ENCODE measurements at regions not wholly inside any gene's neighbourhood (a gene's known extent, or its start where the extent isn't known, plus 50 kb on each side); places are given as distances from the start of the nearest gene placed in this dataset.

DNA sequence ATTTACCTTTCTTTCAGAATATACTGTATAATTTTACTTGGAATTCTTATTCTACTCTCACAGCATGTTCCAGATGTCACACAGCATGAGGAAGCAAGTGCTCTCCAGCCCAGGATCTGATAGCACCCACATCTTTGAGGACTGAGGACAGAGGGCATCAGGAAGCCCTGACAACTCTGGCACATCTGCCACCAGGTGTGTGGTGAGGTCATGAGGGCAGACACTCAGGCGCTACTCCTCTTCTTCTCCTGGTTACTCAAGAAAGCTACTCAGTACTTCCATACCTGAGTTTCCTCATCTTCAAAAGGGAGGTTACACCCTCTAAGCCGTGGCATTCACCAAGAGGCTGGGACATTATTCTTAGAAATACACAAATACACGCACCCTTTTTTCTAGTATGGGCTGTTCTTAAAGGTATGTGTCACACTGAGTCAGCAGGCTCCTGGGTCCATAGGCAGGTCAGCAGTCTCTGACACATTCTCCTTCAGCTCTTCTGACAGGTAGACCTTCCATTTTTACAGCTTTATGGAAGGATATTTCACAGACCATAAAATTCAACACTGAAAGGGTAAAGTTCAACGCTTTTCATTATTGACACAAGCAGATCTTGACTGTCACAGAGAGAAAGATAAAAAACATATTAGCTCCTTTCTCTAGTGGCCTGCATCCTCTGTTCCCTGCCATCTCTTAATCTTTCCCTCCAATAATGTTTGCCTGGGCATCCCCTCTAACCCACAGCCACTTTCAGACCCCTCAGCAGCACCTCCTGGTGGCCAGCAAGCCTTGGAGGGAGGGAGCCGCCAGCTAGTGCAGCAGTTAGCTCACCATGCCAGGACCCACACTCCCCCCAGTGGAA, 103.2 kb upstream of the TJP1 start:
- H3K36me3 Mint-ChIP-seq (ENCODE audit: insufficient read depth, unreplicated experiment), result no peaks in the 10 kb centered on the region

GRCh38 chr15:29924750-29925149, 102.5 kb upstream of the TJP1 start:
- peaks cover 8% of the 10 kb centered on the region for H3K4me1 Mint-ChIP-seq (ENCODE audit: low read depth, unreplicated experiment)
- H3K9me3 Mint-ChIP-seq (ENCODE audit: low read depth, unreplicated experiment), result no peaks in the 10 kb centered on the region
- H3K4me3 Mint-ChIP-seq (ENCODE audit: low read depth, unreplicated experiment), result no peak overlapping the region
- no peaks in the 10 kb centered on the region for H3K36me3 Mint-ChIP-seq (ENCODE audit: insufficient read depth, unreplicated experiment)
- intact Hi-C loops (cut with micrococcal nuclease; ENCODE audit: unreplicated experiment), result loop anchor here (2.0 to 10.0 kb wide), 3 partner anchors 104 to 250 kb away; no protein-coding TSS in a partner anchor
- H3K27ac Mint-ChIP-seq (ENCODE audit: unreplicated experiment), result no peak overlapping the region
- CTCF ChIA-PET, result interaction anchor here (2.7 kb wide), 1 partner anchor 177 kb away, joined by 12 read pairs; no protein-coding TSS in a partner anchor
- DNase-seq, result peak; percentile 12
- BruUV-seq (replicated peaks), result no TSS peak
- no peaks in the 10 kb centered on the region for H3K27me3 Mint-ChIP-seq (ENCODE audit: unreplicated experiment)
- TF ChIP-seq, protein P1, sequence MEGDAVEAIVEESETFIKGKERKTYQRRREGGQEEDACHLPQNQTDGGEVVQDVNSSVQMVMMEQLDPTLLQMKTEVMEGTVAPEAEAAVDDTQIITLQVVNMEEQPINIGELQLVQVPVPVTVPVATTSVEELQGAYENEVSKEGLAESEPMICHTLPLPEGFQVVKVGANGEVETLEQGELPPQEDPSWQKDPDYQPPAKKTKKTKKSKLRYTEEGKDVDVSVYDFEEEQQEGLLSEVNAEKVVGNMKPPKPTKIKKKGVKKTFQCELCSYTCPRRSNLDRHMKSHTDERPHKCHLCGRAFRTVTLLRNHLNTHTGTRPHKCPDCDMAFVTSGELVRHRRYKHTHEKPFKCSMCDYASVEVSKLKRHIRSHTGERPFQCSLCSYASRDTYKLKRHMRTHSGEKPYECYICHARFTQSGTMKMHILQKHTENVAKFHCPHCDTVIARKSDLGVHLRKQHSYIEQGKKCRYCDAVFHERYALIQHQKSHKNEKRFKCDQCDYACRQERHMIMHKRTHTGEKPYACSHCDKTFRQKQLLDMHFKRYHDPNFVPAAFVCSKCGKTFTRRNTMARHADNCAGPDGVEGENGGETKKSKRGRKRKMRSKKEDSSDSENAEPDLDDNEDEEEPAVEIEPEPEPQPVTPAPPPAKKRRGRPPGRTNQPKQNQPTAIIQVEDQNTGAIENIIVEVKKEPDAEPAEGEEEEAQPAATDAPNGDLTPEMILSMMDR (IDR thresholded peaks at IDR 0.05; ENCODE audit: unreplicated experiment), result no peak

More for the DNA sequence above, 103.2 kb upstream of the TJP1 start:
- intact Hi-C loops (cut with micrococcal nuclease; ENCODE audit: unreplicated experiment), result loop anchor here (2.0 to 10.0 kb wide), 3 partner anchors 105 to 251 kb away; no protein-coding TSS in a partner anchor
- no peaks in the 10 kb centered on the region for H3K9me3 Mint-ChIP-seq (ENCODE audit: low read depth, unreplicated experiment)
- TSS peak; percentile 90 for BruUV-seq (replicated peaks)
- peak overlapping the region; percentile 53 for H3K27ac Mint-ChIP-seq (ENCODE audit: unreplicated experiment)
- TF ChIP-seq, protein P1 (IDR thresholded peaks at IDR 0.05; ENCODE audit: unreplicated experiment), result no peak
- DNase-seq, result peak; percentile 60
- no peaks in the 10 kb centered on the region for H3K27me3 Mint-ChIP-seq (ENCODE audit: unreplicated experiment)
- peaks cover 8% of the 10 kb centered on the region for H3K4me1 Mint-ChIP-seq (ENCODE audit: low read depth, unreplicated experiment)
- CTCF ChIA-PET, result interaction anchor here (0.9 to 2.7 kb wide), 2 partner anchors 11 to 178 kb away, joined by 3 to 12 read pairs; no protein-coding TSS in a partner anchor
- H3K4me3 Mint-ChIP-seq (ENCODE audit: low read depth, unreplicated experiment), result no peak overlapping the region

GRCh38 chr15:29922191-29922590, 99.9 kb upstream of the TJP1 start:
- no TSS peak for BruUV-seq (replicated peaks)
- TF ChIP-seq, protein P1 (IDR thresholded peaks at IDR 0.05; ENCODE audit: unreplicated experiment), result no peak
- DNase-seq, result no peak
- Mint-ChIP-seq H3K9me3 (ENCODE audit: low read depth, unreplicated experiment) (no peaks in the 10 kb centered on the region), H3K27me3 (ENCODE audit: unreplicated experiment) (no peaks in the 10 kb centered on the region), H3K4me1 (ENCODE audit: low read depth, unreplicated experiment) (peaks cover 8% of the 10 kb centered on the region), H3K27ac (ENCODE audit: unreplicated experiment) (no peak overlapping the region), H3K4me3 (ENCODE audit: low read depth, unreplicated experiment) (no peak overlapping the region), H3K36me3 (ENCODE audit: insufficient read depth, unreplicated experiment) (no peaks in the 10 kb centered on the region)
- CTCF ChIA-PET, result no interaction called here
- intact Hi-C loops (cut with micrococcal nuclease; ENCODE audit: unreplicated experiment), result loop anchor here (10.0 kb wide), 1 partner anchor 247 kb away; no protein-coding TSS in a partner anchor

DNA sequence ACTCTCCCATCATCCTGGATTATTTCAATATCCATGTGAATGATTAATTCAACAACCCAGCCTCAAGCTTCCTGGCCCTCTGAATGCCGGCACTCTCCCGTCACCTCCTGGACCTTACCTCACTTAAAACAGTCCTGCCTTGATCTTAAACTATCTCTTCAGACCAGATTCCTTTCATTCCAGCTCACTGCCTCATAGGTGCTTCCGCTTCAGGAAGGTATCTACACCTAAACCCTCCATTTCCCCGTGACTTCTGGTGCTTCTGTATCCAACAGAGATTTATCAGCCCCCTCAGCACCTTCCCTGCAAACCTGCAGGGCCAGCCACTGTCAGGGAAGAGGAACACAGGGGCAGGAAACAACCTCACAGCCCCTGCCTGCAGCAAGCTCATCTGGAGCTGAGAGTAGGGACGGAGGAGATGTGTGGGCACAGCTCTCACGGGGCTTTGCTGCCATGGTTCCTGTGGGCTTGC, 98.9 kb upstream of the TJP1 start:
- Mint-ChIP-seq H3K4me3 (ENCODE audit: low read depth, unreplicated experiment) (peak overlapping the region; percentile 52), H3K27ac (ENCODE audit: unreplicated experiment) (peak overlapping the region; percentile 67), H3K9me3 (ENCODE audit: low read depth, unreplicated experiment) (no peaks in the 10 kb centered on the region), H3K27me3 (ENCODE audit: unreplicated experiment) (no peaks in the 10 kb centered on the region), H3K36me3 (ENCODE audit: insufficient read depth, unreplicated experiment) (no peaks in the 10 kb centered on the region), H3K4me1 (ENCODE audit: low read depth, unreplicated experiment) (peaks cover 8% of the 10 kb centered on the region)
- DNase-seq, result peak; percentile 24
- CTCF ChIA-PET, result interaction anchor here (0.6 to 1.1 kb wide), 2 partner anchors 12 to 173 kb away, joined by 3 to 5 read pairs; no protein-coding TSS in a partner anchor
- BruUV-seq (replicated peaks), result no TSS peak
- intact Hi-C loops (cut with micrococcal nuclease; ENCODE audit: unreplicated experiment), result loop anchor here (10.0 kb wide), 1 partner anchor 246 kb away; no protein-coding TSS in a partner anchor
- TF ChIP-seq, protein P1 (IDR thresholded peaks at IDR 0.05; ENCODE audit: unreplicated experiment), result no peak

All from Calu3 (cell line).